ENCODE measurements at regions not wholly inside any gene's neighbourhood (a gene's known extent, or its start where the extent isn't known, plus 50 kb on each side); places are given as distances from the start of the nearest gene placed in this dataset.

GRCh38 chr2:6653281-6653750 lies 212.4 kb downstream of the CMPK2 start:
- Histone ChIP-seq H3K79me1 (ENCODE audit: insufficient read depth, low read depth, low read length, poor library complexity, severe bottlenecking) (no peaks in the 10 kb centered on the region), H3K14ac (ENCODE audit: insufficient read depth, low read length) (0 out of 2 replicates have a peak overlapping the region, but pooled peaks have one; percentile 40), H2BK20ac (ENCODE audit: low read depth, low read length, poor library complexity, severe bottlenecking) (no peak overlapping the region), H2BK12ac (ENCODE audit: insufficient read length, low read depth, low read length) (no peak overlapping the region), H2BK5ac (ENCODE audit: insufficient read length, low read length) (no peak overlapping the region), H3K79me2 (ENCODE audit: insufficient read depth, low read length) (no peaks in the 10 kb centered on the region), H3K27ac (ENCODE audit: insufficient read length, low read depth, low read length) (no peak overlapping the region), H3K9me3 (ENCODE audit: control insufficient read depth, low read depth, low read length) (no peaks in the 10 kb centered on the region), H3K56ac (ENCODE audit: insufficient read length, low read depth, low read length) (no peak overlapping the region), H4K5ac (ENCODE audit: insufficient read length, low read depth, low read length) (no peak overlapping the region), H2BK120ac (ENCODE audit: low read depth, low read length, poor library complexity, severe bottlenecking) (no peak overlapping the region), H3K23ac (ENCODE audit: insufficient read length, low read depth, low read length) (no peak overlapping the region), H3K4me1 (ENCODE audit: insufficient read depth, low read length) (no peaks in the 10 kb centered on the region), H3K4ac (ENCODE audit: low read depth, low read length) (no peak overlapping the region), H4K91ac (ENCODE audit: insufficient read length, low read depth, low read length) (no peak overlapping the region), H3K9ac (ENCODE audit: extremely low read depth, insufficient read length, low read length) (no peak overlapping the region), H2BK15ac (ENCODE audit: low read depth, low read length) (no peak overlapping the region), H2AFZ (ENCODE audit: low read length) (no peak overlapping the region), H3K4me2 (ENCODE audit: insufficient read depth, insufficient read length, low read length) (no peak overlapping the region), H3K27me3 (ENCODE audit: insufficient read depth, low read length) (no peaks in the 10 kb centered on the region), H3K23me2 (ENCODE audit: insufficient read length, low read depth, low read length, poor library complexity, severe bottlenecking) (no peaks in the 10 kb centered on the region), H4K20me1 (ENCODE audit: control insufficient read depth, insufficient read depth, insufficient read length) (no peaks in the 10 kb centered on the region), H4K8ac (replicated peaks; ENCODE audit: insufficient read length, low read depth, low read length) (no peak overlapping the region), H3T11ph (ENCODE audit: low read length) (no peak overlapping the region), H2AK5ac (ENCODE audit: insufficient read length, low read length) (no peak overlapping the region), H3K18ac (ENCODE audit: insufficient read length, low read depth, low read length) (no peak overlapping the region)
- TF ChIP-seq CTCF (conservative IDR thresholded peaks at IDR 0.05) = no peak
- Mint-ChIP-seq H3K27me3 (ENCODE audit: low read depth) (peaks cover 6% of the 10 kb centered on the region), H3K4me3 (no peak overlapping the region), H3K4me1 (peaks cover 6 to 13% of the 10 kb centered on the region in 2 experiments), H3K9me3 (peaks cover 2% of the 10 kb centered on the region in 2 experiments; a peak in 2 of 5 replicates), H3K27ac (no peak overlapping the region), H3K36me3 (ENCODE audit: insufficient read depth in 1 of 3, low read depth in 3 of 3) (no peaks in the 10 kb centered on the region; a peak in 5 of 7 replicates)
- no CpG with 5 or more reads among the region's 7 CpGs for WGBS (ENCODE audit: extremely low coverage, insufficient read length, low lambda C conversion rate)
- DNase-seq = no peak

All from H9 (cell line).